ENCODE measurements at regions not wholly inside any gene's neighbourhood (a gene's known extent, or its start where the extent isn't known, plus 50 kb on each side); places are given as distances from the start of the nearest gene placed in this dataset.
"Not testable (repeated sequence)": the region's sequence is repeated elsewhere in the genome, so short reads cannot be mapped to it uniquely, and the experiment has no call there.

GRCh38 chr12:85475277-85475676 lies 195.3 kb downstream of the ALX1 start:
- H3K9me3 Mint-ChIP-seq; DNase-seq; intact Hi-C loops (cut with micrococcal nuclease); H3K4me1 ChIP-seq (ENCODE audit: insufficient read depth, low read length); H3K27ac Mint-ChIP-seq; H3K36me3 ChIP-seq (ENCODE audit: insufficient read depth, low read length); H3K4me3 Mint-ChIP-seq; H3K36me3 Mint-ChIP-seq; H3K27ac ChIP-seq (ENCODE audit: low read depth, low read length); H3K27me3 Mint-ChIP-seq; H3K4me1 Mint-ChIP-seq; POLR2A ChIA-PET (ENCODE audit: partially characterized antibody); H3K27me3 ChIP-seq (ENCODE audit: insufficient read depth, low read length); H3K9me3 ChIP-seq (ENCODE audit: control insufficient read depth in 1 of 2, low read length in 2 of 2); CTCF ChIA-PET (ENCODE audit: partially characterized antibody); H3K4me3 ChIP-seq (ENCODE audit: low read length in 2 of 2): not testable (repeated sequence)

- CTCF ChIA-PET (ENCODE audit: partially characterized antibody) = no interaction called here
- intact Hi-C loops (cut with micrococcal nuclease) = no loop called here
- H3K9me3 Mint-ChIP-seq = peaks cover 0 to 10% (median under 1%) of the 10 kb centered on the region in 8 donors
Observed at GRCh38 chr12:85476756-85477155, 196.7 kb downstream of the ALX1 start.

GRCh38 chr12:85484387-85484786 lies 204.4 kb downstream of the ALX1 start:
- no peak overlapping the region for H3K27ac Mint-ChIP-seq
- no peak overlapping the region for H3K4me3 Mint-ChIP-seq
- no peak overlapping the region for H3K27ac ChIP-seq (ENCODE audit: low read depth, low read length)
- no peaks in the 10 kb centered on the region for H3K36me3 Mint-ChIP-seq
- H3K27me3 Mint-ChIP-seq = no peaks in the 10 kb centered on the region
- no peaks in the 10 kb centered on the region for H3K9me3 ChIP-seq (ENCODE audit: control insufficient read depth in 1 of 2, low read length in 2 of 2)
- intact Hi-C loops (cut with micrococcal nuclease) = no loop called here
- no peaks in the 10 kb centered on the region for H3K27me3 ChIP-seq (ENCODE audit: insufficient read depth, low read length)
- ChIA-PET CTCF (ENCODE audit: partially characterized antibody) (no interaction called here), POLR2A (ENCODE audit: partially characterized antibody) (no interaction called here)
- H3K36me3 ChIP-seq (ENCODE audit: insufficient read depth, low read length) = no peaks in the 10 kb centered on the region
- H3K4me3 ChIP-seq (ENCODE audit: low read length in 2 of 2) = no peak overlapping the region
- no peaks in the 10 kb centered on the region for H3K4me1 ChIP-seq (ENCODE audit: insufficient read depth, low read length)
- H3K4me1 Mint-ChIP-seq = no peaks in the 10 kb centered on the region
- DNase-seq = no peak
- H3K9me3 Mint-ChIP-seq = peaks cover 0 to 10% (median 1%) of the 10 kb centered on the region in 8 donors

More at GRCh38 chr12:85476756-85477155, 196.7 kb downstream of the ALX1 start:
- no peaks in the 10 kb centered on the region for H3K27me3 ChIP-seq (ENCODE audit: insufficient read depth, low read length)
- H3K4me1 ChIP-seq (ENCODE audit: insufficient read depth, low read length) = no peaks in the 10 kb centered on the region
- no peak overlapping the region for H3K4me3 ChIP-seq (ENCODE audit: low read length in 2 of 2)
- Mint-ChIP-seq H3K4me1 (no peaks in the 10 kb centered on the region), H3K36me3 (no peaks in the 10 kb centered on the region), H3K4me3 (no peak overlapping the region), H3K27ac (no peak overlapping the region), H3K27me3 (no peaks in the 10 kb centered on the region)
- DNase-seq = no peak
- H3K27ac ChIP-seq (ENCODE audit: low read depth, low read length) = no peak overlapping the region
- no peaks in the 10 kb centered on the region for H3K9me3 ChIP-seq (ENCODE audit: control insufficient read depth in 1 of 2, low read length in 2 of 2)
- POLR2A ChIA-PET (ENCODE audit: partially characterized antibody) = no interaction called here
- H3K36me3 ChIP-seq (ENCODE audit: insufficient read depth, low read length) = no peaks in the 10 kb centered on the region

GRCh38 chr12:85489194-85489593 lies 209.2 kb downstream of the ALX1 start:
- no peak overlapping the region for H3K27ac ChIP-seq (ENCODE audit: low read depth, low read length)
- H3K9me3 ChIP-seq (ENCODE audit: control insufficient read depth in 1 of 2, low read length in 2 of 2) = no peaks in the 10 kb centered on the region
- no peak overlapping the region for H3K4me3 Mint-ChIP-seq
- H3K9me3 Mint-ChIP-seq = peaks cover 0 to 15% (median 4%) of the 10 kb centered on the region in 8 donors
- CTCF ChIA-PET (ENCODE audit: partially characterized antibody) = no interaction called here
- DNase-seq = no peak
- H3K4me1 ChIP-seq (ENCODE audit: insufficient read depth, low read length) = no peaks in the 10 kb centered on the region
- H3K27me3 ChIP-seq (ENCODE audit: insufficient read depth, low read length) = no peaks in the 10 kb centered on the region
- no peaks in the 10 kb centered on the region for H3K27me3 Mint-ChIP-seq
- H3K36me3 ChIP-seq (ENCODE audit: insufficient read depth, low read length) = no peaks in the 10 kb centered on the region
- no peak overlapping the region for H3K4me3 ChIP-seq (ENCODE audit: low read length in 2 of 2)
- POLR2A ChIA-PET (ENCODE audit: partially characterized antibody) = no interaction called here
- intact Hi-C loops (cut with micrococcal nuclease) = no loop called here
- H3K36me3 Mint-ChIP-seq = no peaks in the 10 kb centered on the region
- no peak overlapping the region for H3K27ac Mint-ChIP-seq
- H3K4me1 Mint-ChIP-seq = no peaks in the 10 kb centered on the region

- Mint-ChIP-seq H3K36me3 (no peaks in the 10 kb centered on the region), H3K27me3 (no peaks in the 10 kb centered on the region), H3K27ac (no peak overlapping the region), H3K9me3 (peaks cover 0 to 9% (median 4%) of the 10 kb centered on the region in 8 donors), H3K4me3 (no peak overlapping the region), H3K4me1 (no peaks in the 10 kb centered on the region)
- H3K9me3 ChIP-seq (ENCODE audit: control insufficient read depth in 1 of 2, low read length in 2 of 2) = no peaks in the 10 kb centered on the region
- CTCF ChIA-PET (ENCODE audit: partially characterized antibody) = no interaction called here
- no peaks in the 10 kb centered on the region for H3K27me3 ChIP-seq (ENCODE audit: insufficient read depth, low read length)
- no peaks in the 10 kb centered on the region for H3K36me3 ChIP-seq (ENCODE audit: insufficient read depth, low read length)
- POLR2A ChIA-PET (ENCODE audit: partially characterized antibody) = no interaction called here
- DNase-seq = no peak
- intact Hi-C loops (cut with micrococcal nuclease) = no loop called here
- no peak overlapping the region for H3K4me3 ChIP-seq (ENCODE audit: low read length in 2 of 2)
- no peaks in the 10 kb centered on the region for H3K4me1 ChIP-seq (ENCODE audit: insufficient read depth, low read length)
- no peak overlapping the region for H3K27ac ChIP-seq (ENCODE audit: low read depth, low read length)
Observed at GRCh38 chr12:85504164-85504563, 224.1 kb downstream of the ALX1 start.

- no peaks in the 10 kb centered on the region for H3K36me3 ChIP-seq (ENCODE audit: insufficient read depth, low read length)
- DNase-seq = no peak
- H3K27ac Mint-ChIP-seq = no peak overlapping the region
- ChIA-PET POLR2A (ENCODE audit: partially characterized antibody) (no interaction called here), CTCF (ENCODE audit: partially characterized antibody) (no interaction called here)
- H3K4me1 ChIP-seq (ENCODE audit: insufficient read depth, low read length) = no peaks in the 10 kb centered on the region
- H3K27me3 Mint-ChIP-seq = no peaks in the 10 kb centered on the region
- intact Hi-C loops (cut with micrococcal nuclease) = no loop called here
- H3K4me1 Mint-ChIP-seq = no peaks in the 10 kb centered on the region
- no peak overlapping the region for H3K4me3 Mint-ChIP-seq
- no peak overlapping the region for H3K4me3 ChIP-seq (ENCODE audit: low read length in 2 of 2)
- no peaks in the 10 kb centered on the region for H3K36me3 Mint-ChIP-seq
- no peaks in the 10 kb centered on the region for H3K9me3 ChIP-seq (ENCODE audit: control insufficient read depth in 1 of 2, low read length in 2 of 2)
- peaks cover 0 to 9% (median 4%) of the 10 kb centered on the region in 8 donors for H3K9me3 Mint-ChIP-seq
- H3K27me3 ChIP-seq (ENCODE audit: insufficient read depth, low read length) = no peaks in the 10 kb centered on the region
- H3K27ac ChIP-seq (ENCODE audit: low read depth, low read length) = no peak overlapping the region
Observed at GRCh38 chr12:85504624-85505023, 224.6 kb downstream of the ALX1 start.

GRCh38 chr12:85507456-85507855 lies 227.4 kb downstream of the ALX1 start:
- Mint-ChIP-seq H3K27me3 (no peaks in the 10 kb centered on the region), H3K4me1 (no peaks in the 10 kb centered on the region), H3K4me3 (no peak overlapping the region), H3K36me3 (no peaks in the 10 kb centered on the region), H3K27ac (no peak overlapping the region), H3K9me3 (peaks cover 0 to 9% (median under 1%) of the 10 kb centered on the region in 8 donors)
- no peak overlapping the region for H3K4me3 ChIP-seq (ENCODE audit: low read length in 2 of 2)
- no peak overlapping the region for H3K27ac ChIP-seq (ENCODE audit: low read depth, low read length)
- ChIA-PET CTCF (ENCODE audit: partially characterized antibody) (no interaction called here), POLR2A (ENCODE audit: partially characterized antibody) (no interaction called here)
- H3K27me3 ChIP-seq (ENCODE audit: insufficient read depth, low read length) = no peaks in the 10 kb centered on the region
- no peaks in the 10 kb centered on the region for H3K36me3 ChIP-seq (ENCODE audit: insufficient read depth, low read length)
- no peaks in the 10 kb centered on the region for H3K9me3 ChIP-seq (ENCODE audit: control insufficient read depth in 1 of 2, low read length in 2 of 2)
- intact Hi-C loops (cut with micrococcal nuclease) = no loop called here
- H3K4me1 ChIP-seq (ENCODE audit: insufficient read depth, low read length) = no peaks in the 10 kb centered on the region
- no peak for DNase-seq

GRCh38 chr12:85509081-85509856 lies 229.2 kb downstream of the ALX1 start:
- intact Hi-C loops (cut with micrococcal nuclease) = no loop called here
- no peaks in the 10 kb centered on the region for H3K36me3 Mint-ChIP-seq
- Histone ChIP-seq H3K4me3 (ENCODE audit: low read length in 2 of 2) (no peak overlapping the region), H3K36me3 (ENCODE audit: insufficient read depth, low read length) (no peaks in the 10 kb centered on the region), H3K4me1 (ENCODE audit: insufficient read depth, low read length) (no peaks in the 10 kb centered on the region), H3K27ac (ENCODE audit: low read depth, low read length) (no peak overlapping the region), H3K9me3 (ENCODE audit: control insufficient read depth in 1 of 2, low read length in 2 of 2) (no peaks in the 10 kb centered on the region), H3K27me3 (ENCODE audit: insufficient read depth, low read length) (no peaks in the 10 kb centered on the region)
- peaks cover 0 to 9% (median 3%) of the 10 kb centered on the region in 8 donors for H3K9me3 Mint-ChIP-seq
- ChIA-PET CTCF (ENCODE audit: partially characterized antibody) (no interaction called here), POLR2A (ENCODE audit: partially characterized antibody) (no interaction called here)
- DNase-seq = no peak
- no peaks in the 10 kb centered on the region for H3K27me3 Mint-ChIP-seq
- H3K4me3 Mint-ChIP-seq = no peak overlapping the region
- no peaks in the 10 kb centered on the region for H3K4me1 Mint-ChIP-seq
- H3K27ac Mint-ChIP-seq = no peak overlapping the region
